HepG2 (cell line): ENCODE measurements at regions not wholly inside any gene's neighbourhood (a gene's known extent, or its start where the extent isn't known, plus 50 kb on each side); places are given as distances from the start of the nearest gene placed in this dataset.

ENCODE experiments used
- ATAC-seq: fragments of 200-7000 bp; cut with Tn5 transposase; 3 replicates; pipeline ENCODE4 v1.9.1; 2020; ENCODE audit warnings: mild to moderate bottlenecking, moderate library complexity
- BruUV-seq: library from RNA; stranded (reverse); fragments of 400-500 nt; replicated peaks from 2 replicates; lab custom pipeline; 2021; lab: Mats Ljungman, UMichigan
- CTCF ChIA-PET: fragments of 300-600 bp; formaldehyde crosslinking; extraction: SDS; loops from one replicate; lab custom pipeline; 2021; ENCODE audit warnings: low total read pairs, inconsistent platforms, low intra/inter-chr PET ratio; lab: Yijun Ruan, JAX
- POLR2A ChIA-PET: fragments of 350-600 bp; sonication (Branson Sonifier 250); formaldehyde crosslinking; loops from one replicate; lab custom pipeline; 2020; ENCODE audit warnings: antibody characterized with exemption, inconsistent platforms; lab: Yijun Ruan, JAX
- DNase-seq: peaks from one replicate; pipeline ENCODE4 v3.0.0-alpha.2; 2015; ENCODE audit warnings: low spot score
- FAIRE-seq: peaks from 3 replicates; lab custom pipeline; 2011; peaks lifted over from hg19 to GRCh38; lab: Jason Lieb, UNC
- H2AFZ ChIP-seq: one replicate; pipeline ENCODE4 v1.6.1; 2011; ENCODE audit warnings: low read length, inconsistent platforms
- H3K27ac ChIP-seq: fragments of 300-600 bp; 3 replicates; pipeline ENCODE4 v1.8.0; 2011; ENCODE audit warnings: mixed run types, mild to moderate bottlenecking, mixed read lengths, low read length, inconsistent platforms; ENCODE audit not compliant: insufficient read depth; ENCODE audit errors: extremely low read length
- H3K27me3 ChIP-seq, 2 experiments: fragments of 200-600 bp in 1 of 2; 2 replicates in 1 of 2; 3 replicates in 1 of 2; pipeline versions ENCODE4 v1.6.0 to v1.8.0; 2011; ENCODE audit warnings: low read length in 2 of 2, mild to moderate bottlenecking in 2 of 2, moderate library complexity in 2 of 2, inconsistent platforms in 1 of 2; ENCODE audit not compliant: insufficient read depth in 2 of 2, control insufficient read depth in 1 of 2
- H3K36me3 ChIP-seq, 2 experiments: fragments of 200-600 bp in 1 of 2; replicated peaks in 1 of 2; 2 replicates in 1 of 2; 3 replicates in 1 of 2; pipeline versions ENCODE4 v1.5.1 to v1.8.0; 2011; ENCODE audit warnings: low read length in 2 of 2, inconsistent platforms in 1 of 2; ENCODE audit not compliant: insufficient read depth in 2 of 2, control insufficient read depth in 1 of 2
- H3K4me1 ChIP-seq: 2 replicates; pipeline ENCODE4 v1.5.1; 2012; ENCODE audit warnings: low read length, inconsistent platforms; ENCODE audit not compliant: insufficient read depth
- H3K4me2 ChIP-seq: 2 replicates; pipeline ENCODE4 v1.6.0; 2011; ENCODE audit warnings: low read depth, low read length, inconsistent platforms
- H3K4me3 ChIP-seq, 3 experiments: fragments of 200-600 bp in 1 of 3; sonication (generic), shearing (Covaris generic) in 1 of 3; replicated peaks in 1 of 3; 2 replicates each; pipeline ENCODE4 v1.5.1; 2011 to 2016; ENCODE audit warnings: low read length in 3 of 3, inconsistent platforms in 2 of 3, low read depth in 2 of 3, mild to moderate bottlenecking in 2 of 3, control low read depth in 1 of 3, mixed read lengths in 1 of 3; ENCODE audit not compliant: insufficient read depth in 1 of 3
- H3K79me2 ChIP-seq: one replicate; pipeline ENCODE4 v1.6.1; 2011; ENCODE audit warnings: low read length, inconsistent platforms; ENCODE audit not compliant: insufficient read depth
- H3K9ac ChIP-seq: 2 replicates; pipeline ENCODE4 v1.6.0; 2011; ENCODE audit warnings: mild to moderate bottlenecking, low read depth, low read length, inconsistent platforms; ENCODE audit not compliant: insufficient read depth
- H3K9me3 ChIP-seq: 2 replicates; pipeline ENCODE4 v1.5.1; 2012; ENCODE audit warnings: mild to moderate bottlenecking, low read length
- H4K20me1 ChIP-seq: 2 replicates; pipeline ENCODE4 v1.6.0; 2011; ENCODE audit warnings: inconsistent platforms, mild to moderate bottlenecking, low read length, moderate library complexity; ENCODE audit not compliant: insufficient read depth
- EED ChIP-seq: sonication (generic); formaldehyde crosslinking; IDR thresholded peaks from 2 replicates; pipeline ENCODE4 v1.5.0; 2020; ENCODE audit warnings: mild to moderate bottlenecking, missing genetic modification reagents
- HOXA5 ChIP-seq: sonication (generic); formaldehyde crosslinking; IDR thresholded peaks from 2 replicates; pipeline ENCODE4 v1.4.0; 2020; ENCODE audit warnings: missing genetic modification reagents
- MED13 ChIP-seq: sonication (generic); formaldehyde crosslinking; IDR thresholded peaks from 2 replicates; pipeline ENCODE4 v1.5.0; 2020; ENCODE audit warnings: missing genetic modification reagents
- MIXL1 ChIP-seq: IDR thresholded peaks from 2 replicates; pipeline ENCODE4 v1.6.1; 2016
- MNT ChIP-seq: fragments of 450-650 bp; IDR thresholded peaks from 2 replicates; pipeline ENCODE4 v1.6.1; 2016
- NRL ChIP-seq: sonication (generic); formaldehyde crosslinking; IDR thresholded peaks from 2 replicates; pipeline ENCODE4 v1.5.0; 2020; ENCODE audit warnings: missing genetic modification reagents, mild to moderate bottlenecking, moderate library complexity, borderline replicate concordance
- SIN3B ChIP-seq: fragments of 150-350 bp; IDR thresholded peaks from 2 replicates; pipeline ENCODE4 v1.6.1; 2014; ENCODE audit warnings: low read length
- UBTF ChIP-seq: sonication (generic); formaldehyde crosslinking; IDR thresholded peaks from 2 replicates; pipeline ENCODE4 v1.4.0; 2020; ENCODE audit warnings: mild to moderate bottlenecking, missing genetic modification reagents
- ZEB1 ChIP-seq: IDR thresholded peaks from 2 replicates; pipeline ENCODE4 v1.6.1; 2012; ENCODE audit warnings: mild to moderate bottlenecking, low read depth, inconsistent platforms; ENCODE audit not compliant: insufficient replicate concordance
- ZNF512 ChIP-seq: sonication (generic); formaldehyde crosslinking; IDR thresholded peaks from 2 replicates; pipeline ENCODE4 v1.4.0; 2020; ENCODE audit warnings: mild to moderate bottlenecking, missing genetic modification reagents
- ZNF558 ChIP-seq: sonication (generic); formaldehyde crosslinking; IDR thresholded peaks from 2 replicates; pipeline ENCODE4 v1.9.0; 2022; ENCODE audit warnings: mild to moderate bottlenecking, missing genetic modification reagents, borderline replicate concordance
- whole genome bisulfite sequencing: methylation state at CpG from one replicate; pipeline ENCODE4 v1.1.6; 2017; ENCODE audit warnings: low lambda C conversion rate; 5-methylcytosine and 5-hydroxymethylcytosine counted together
- in situ Hi-C: cut with HindIII; loops from 2 replicates; pipeline ENCODE4 v1.10.0; 2017; ENCODE audit warnings: low pct_unique_long_range_greater_than_20kb; ENCODE audit not compliant: extremely low pct_ligation_motif_present
- intact Hi-C: fragments of 100-400 bp; cut with micrococcal nuclease; formaldehyde crosslinking; loops from one replicate; pipeline ENCODE4 v1.10.0; 2022; ENCODE audit not compliant: unreplicated experiment

GRCh38 chr18:44598514-44598913 lies 82.2 kb upstream of the SETBP1 start:
- no peak overlapping the region for H3K9ac ChIP-seq
- H3K4me1 ChIP-seq, result no peaks in the 10 kb centered on the region
- in situ Hi-C loops (no loop called here), intact Hi-C loops (no loop called here)
- ATAC-seq (no peak), FAIRE-seq (no peak), DNase-seq (no peak)
- WGBS, result 0% methylated on average over 4 of the region's 4 CpGs
- no peaks in the 10 kb centered on the region for H4K20me1 ChIP-seq
- no peak overlapping the region for H3K27ac ChIP-seq
- POLR2A ChIA-PET, result no interaction called here
- no peaks in the 10 kb centered on the region for H3K79me2 ChIP-seq
- no peak overlapping the region for H2AFZ ChIP-seq
- CTCF ChIA-PET, result no interaction called here
- no peak overlapping the region for H3K4me2 ChIP-seq
- no peaks in the 10 kb centered on the region for H3K36me3 ChIP-seq
- no peaks in the 10 kb centered on the region for H3K9me3 ChIP-seq
- TF ChIP-seq NRL (no peak), MNT (no peak), MIXL1 (CRISPR knock-in tag) (no peak), MED13 (no peak), SIN3B (no peak), UBTF (CRISPR knock-in tag) (no peak), EED (no peak), ZNF512 (CRISPR knock-in tag) (no peak), ZEB1 (no peak), HOXA5 (no peak), ZNF558 (CRISPR knock-in tag) (no peak)
- no peaks in the 10 kb centered on the region for H3K27me3 ChIP-seq
- BruUV-seq, result no TSS peak
- no peak overlapping the region for H3K4me3 ChIP-seq
